Mucosa of descending colon (tissue), 3 donors: ENCODE measurements at regions not wholly inside any gene's neighbourhood (a gene's known extent, or its start where the extent isn't known, plus 50 kb on each side); places are given as distances from the start of the nearest gene placed in this dataset.

Experiments
- ATAC-seq: fragments of 200-7000 bp; cut with Tn5 transposase; one replicate; pipeline ENCODE4 v1.9.1; 2020; ENCODE audit warnings: mild to moderate bottlenecking, moderate library complexity
- DNase-seq, 3 donors: peaks; one replicate each; pipeline ENCODE4 v3.0.0-alpha.2; 2020
- H3K36me3 ChIP-seq: fragments of 200-600 bp; one replicate; pipeline ENCODE4 v1.8.0; 2021; ENCODE audit warnings: low read depth, mild to moderate bottlenecking
- H3K4me1 ChIP-seq: fragments of 200-600 bp; one replicate; pipeline ENCODE4 v1.8.0; 2021; ENCODE audit warnings: low read depth, mild to moderate bottlenecking
- H3K4me3 ChIP-seq: fragments of 200-600 bp; one replicate; pipeline ENCODE4 v1.8.0; 2021; ENCODE audit warnings: mild to moderate bottlenecking
- H3K9me3 ChIP-seq: fragments of 200-600 bp; one replicate; pipeline ENCODE4 v1.8.0; 2021; ENCODE audit warnings: mild to moderate bottlenecking
- CTCF ChIP-seq: fragments of 200-600 bp; IDR thresholded peaks from one replicate; pipeline ENCODE4 v1.8.0; 2022; ENCODE audit warnings: antibody characterized with exemption, mild to moderate bottlenecking
- intact Hi-C, 2 donors: fragments of 100-400 bp; cut with DNase I in 1 of 2; cut with micrococcal nuclease in 1 of 2; formaldehyde crosslinking; loops; one replicate each; pipeline versions ENCODE4 v1.11.0 to v1.11.1; 2022; cut with DNase I, micrococcal nuclease
- donor health status: DM: no; HTN: no; CAD: no; lungs with moderate emphysema.
- donor health status: DM: no; HTN: no; CAD: no.
- donor health status: DM: no; HTN: yes; CAD: no.

GRCh38 chr18:45156946-45157345 is 458.3 kb upstream of the SLC14A2 start:
- ATAC-seq: no peak
- DNase-seq: no peak
- Histone ChIP-seq H3K9me3 (no peaks in the 10 kb centered on the region), H3K4me1 (no peaks in the 10 kb centered on the region), H3K4me3 (no peak overlapping the region), H3K36me3 (no peaks in the 10 kb centered on the region)
- TF ChIP-seq CTCF: no peak
- intact Hi-C loops: no loop called here

- TF ChIP-seq CTCF: no peak
- no peak for ATAC-seq
- intact Hi-C loops: no loop called here
- Histone ChIP-seq H3K9me3 (no peaks in the 10 kb centered on the region), H3K36me3 (no peaks in the 10 kb centered on the region), H3K4me3 (no peak overlapping the region), H3K4me1 (no peaks in the 10 kb centered on the region)
- DNase-seq: no peak
These were observed 457.7 kb upstream of the SLC14A2 start for GRCh38 chr18:45157576-45157975.

- Histone ChIP-seq H3K4me1 (peaks cover 5% of the 10 kb centered on the region), H3K4me3 (no peak overlapping the region), H3K36me3 (no peaks in the 10 kb centered on the region), H3K9me3 (no peaks in the 10 kb centered on the region)
- DNase-seq (no peak), ATAC-seq (no peak)
- TF ChIP-seq CTCF: no peak
- intact Hi-C loops: no loop called here
These were observed 453.4 kb upstream of the SLC14A2 start for GRCh38 chr18:45161850-45162249.

- Histone ChIP-seq H3K4me3 (no peak overlapping the region), H3K4me1 (peaks cover 12% of the 10 kb centered on the region), H3K36me3 (no peaks in the 10 kb centered on the region), H3K9me3 (no peaks in the 10 kb centered on the region)
- no peak for DNase-seq
- intact Hi-C loops: no loop called here
- ATAC-seq: no peak
- no peak for TF ChIP-seq CTCF
These were observed 451.4 kb upstream of the SLC14A2 start for GRCh38 chr18:45163871-45164270.

- Histone ChIP-seq H3K9me3 (no peaks in the 10 kb centered on the region), H3K4me1 (peaks cover 12% of the 10 kb centered on the region)
- intact Hi-C loops: no loop called here
These were observed 450.7 kb upstream of the SLC14A2 start for GRCh38 chr18:45164551-45164950.

More at GRCh38 chr18:45164551-45164950, 450.7 kb upstream of the SLC14A2 start:
- TF ChIP-seq CTCF: no peak
- no peak for ATAC-seq
- Histone ChIP-seq H3K36me3 (no peaks in the 10 kb centered on the region), H3K4me3 (no peak overlapping the region)
- DNase-seq: no peak
